Muscle of back (tissue), 3 donors: ENCODE measurements at regions not wholly inside any gene's neighbourhood (a gene's known extent, or its start where the extent isn't known, plus 50 kb on each side); places are given as distances from the start of the nearest gene placed in this dataset.

Experiments used
- DNase-seq, 3 donors: peaks; one replicate each; pipeline versions ENCODE4 v3.0.0 to v3.0.0-alpha.2; 2013

DNA sequence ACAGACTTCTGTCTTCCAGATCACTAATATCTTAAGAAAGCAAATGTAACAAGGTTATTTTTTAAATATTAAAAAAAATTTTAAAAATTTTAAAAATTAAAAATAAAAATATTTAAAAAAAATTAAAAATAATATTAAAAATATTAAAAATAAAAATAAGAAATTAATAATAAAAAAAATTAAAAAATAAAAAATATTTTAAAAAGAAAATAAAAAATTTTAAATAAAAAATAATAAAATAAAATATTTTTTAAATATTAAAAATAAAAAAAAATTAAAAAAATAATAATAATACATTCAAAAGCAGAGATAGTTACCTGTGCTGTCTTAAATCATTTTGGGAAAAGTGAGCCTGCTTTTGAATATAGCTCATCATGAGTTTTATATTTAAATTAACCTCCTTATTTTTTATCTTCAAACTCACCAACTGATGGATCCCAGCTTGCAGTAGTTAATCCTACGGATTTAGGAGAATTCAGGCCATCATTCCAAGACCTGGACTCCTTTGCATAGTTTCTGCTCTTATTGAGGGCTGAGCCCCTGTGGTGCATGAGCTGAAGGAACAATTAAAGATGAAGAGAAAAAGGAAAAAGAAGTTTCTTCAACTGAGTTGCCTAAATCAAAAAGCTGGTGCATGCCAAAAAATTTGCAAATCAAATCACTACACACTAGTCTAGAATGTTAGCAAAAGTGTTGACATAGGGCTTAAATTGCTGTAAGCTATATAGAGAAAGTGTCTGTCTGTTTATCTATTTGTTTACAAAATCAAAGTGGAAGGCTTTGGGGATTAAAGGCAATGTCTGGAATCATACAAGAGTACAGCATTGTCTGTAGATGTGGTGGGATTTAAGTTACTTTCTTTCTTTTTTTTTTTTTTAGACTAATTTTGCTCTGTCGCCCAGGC lies 50.5 kb upstream of the ZNF438 start:
- no peak for DNase-seq

- no peak for DNase-seq
Measured at GRCh38 chr10:31083765-31084184, 52.1 kb upstream of the ZNF438 start.

DNA sequence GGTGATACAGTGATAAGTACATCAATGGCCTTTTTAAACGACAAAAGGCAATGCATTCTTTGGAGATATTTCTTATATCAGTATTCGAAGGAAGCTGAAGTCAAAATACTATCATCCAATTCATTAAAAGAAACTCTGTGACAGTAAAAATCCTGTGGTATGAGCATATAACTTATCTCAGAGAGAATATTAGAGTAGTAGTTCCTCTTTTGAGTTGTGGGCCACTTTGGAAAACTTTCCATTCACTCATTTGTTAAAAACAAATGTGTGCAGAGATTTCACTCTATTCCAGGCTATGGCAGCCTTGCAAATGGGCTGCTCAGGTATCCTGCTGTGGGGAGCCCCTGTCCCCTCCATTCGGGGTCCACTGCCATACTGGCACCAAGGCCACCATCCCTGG lies 55.3 kb upstream of the ZNF438 start:
- DNase-seq: no peak

GRCh38 chr10:31087851-31088250 lies 56.2 kb upstream of the ZNF438 start:
- no peak for DNase-seq

- no peak for DNase-seq
Measured at GRCh38 chr10:31090894-31091607, 59.4 kb upstream of the ZNF438 start.

- peak in 1 of 3 donors; percentile 61 for DNase-seq
Measured at GRCh38 chr10:31095677-31096560, 64.3 kb upstream of the ZNF438 start.

DNA sequence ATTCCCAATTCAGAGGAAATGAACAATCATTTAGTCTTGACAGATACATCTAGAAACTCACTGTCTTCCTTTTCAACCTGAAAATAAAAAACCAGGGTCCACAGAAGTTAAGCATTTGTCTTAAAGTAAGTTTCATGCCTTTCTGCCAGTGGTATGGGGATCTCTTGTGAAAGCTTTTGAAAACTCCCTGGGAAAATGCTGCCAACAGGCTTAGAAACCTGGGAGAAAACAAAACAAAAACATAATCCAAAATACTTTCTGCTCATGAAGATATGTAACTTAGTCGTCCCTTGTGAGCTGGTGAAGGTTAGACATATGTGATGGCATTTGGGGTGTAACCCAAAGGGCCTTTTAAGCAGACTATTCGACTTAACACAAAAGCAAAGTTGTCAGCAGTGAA lies 66.4 kb upstream of the ZNF438 start:
- peak in 2 of 3 donors; percentile 61 to 77 for DNase-seq

DNA sequence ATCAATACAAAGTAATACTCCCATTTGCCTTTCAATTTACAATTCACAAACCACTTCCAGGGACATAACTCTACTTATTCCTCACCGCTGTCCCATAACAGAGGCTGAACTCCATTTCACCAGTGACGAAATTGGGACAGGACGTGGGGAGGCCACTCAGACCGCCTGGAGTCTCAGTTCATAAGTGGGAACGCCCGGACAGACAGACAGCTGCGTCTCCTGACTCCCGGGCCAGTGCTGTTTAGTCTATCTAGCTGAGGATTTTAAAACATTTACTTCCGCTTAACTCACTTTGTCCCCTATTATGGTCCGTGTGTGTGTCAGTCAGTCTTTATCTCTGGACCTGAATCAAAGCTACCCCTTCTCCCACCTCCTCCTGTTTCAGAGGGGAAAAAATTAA lies 67.4 kb upstream of the ZNF438 start:
- DNase-seq: peak in 1 of 3 donors; percentile 52

DNA sequence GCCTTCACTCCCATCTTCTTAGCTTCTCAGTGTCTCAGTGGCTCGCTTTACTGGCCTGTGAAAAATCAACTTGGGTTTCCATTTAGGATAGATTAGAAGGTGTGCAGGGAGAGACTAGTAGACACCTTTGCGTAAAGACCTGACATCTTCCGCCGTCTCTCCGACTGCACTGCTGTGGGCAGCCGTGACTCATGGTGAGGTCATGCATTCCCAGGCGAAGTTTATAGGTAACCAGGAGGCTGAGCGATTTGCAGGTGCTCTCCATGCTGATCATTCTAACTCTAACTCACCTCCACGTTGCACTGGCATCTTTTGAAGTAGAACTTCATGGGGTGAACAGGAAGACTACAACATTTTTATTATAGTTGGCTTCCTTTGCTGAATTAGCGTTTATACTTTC lies 68.0 kb upstream of the ZNF438 start:
- no peak for DNase-seq

DNA sequence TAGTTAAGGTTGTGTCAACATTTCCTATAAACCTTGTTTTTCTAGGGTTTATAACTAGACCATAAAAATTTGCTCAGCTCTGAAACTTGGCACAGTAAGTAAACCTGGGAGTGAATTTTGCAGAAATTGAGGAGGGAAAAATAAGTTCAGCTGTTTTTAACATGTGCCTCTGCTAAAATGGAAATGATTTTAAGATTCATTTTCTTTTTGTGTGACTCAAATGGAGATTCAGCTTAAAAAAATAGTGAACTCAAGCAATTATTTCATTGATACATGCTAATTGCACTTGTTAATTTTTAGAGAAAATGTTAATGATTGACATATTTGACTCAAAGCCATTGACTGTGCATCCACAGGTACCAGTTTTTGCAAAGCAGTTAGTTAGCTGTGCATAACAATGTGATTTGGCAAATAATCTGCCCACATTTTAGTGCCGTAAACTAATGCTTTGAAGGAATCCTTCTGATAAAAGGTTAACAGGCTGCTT lies 68.5 kb upstream of the ZNF438 start:
- DNase-seq: no peak

GRCh38 chr10:31100662-31101061 lies 69.0 kb upstream of the ZNF438 start:
- no peak for DNase-seq

GRCh38 chr10:31101123-31101522 lies 69.5 kb upstream of the ZNF438 start:
- peak in 1 of 3 donors; percentile 51 for DNase-seq

DNA sequence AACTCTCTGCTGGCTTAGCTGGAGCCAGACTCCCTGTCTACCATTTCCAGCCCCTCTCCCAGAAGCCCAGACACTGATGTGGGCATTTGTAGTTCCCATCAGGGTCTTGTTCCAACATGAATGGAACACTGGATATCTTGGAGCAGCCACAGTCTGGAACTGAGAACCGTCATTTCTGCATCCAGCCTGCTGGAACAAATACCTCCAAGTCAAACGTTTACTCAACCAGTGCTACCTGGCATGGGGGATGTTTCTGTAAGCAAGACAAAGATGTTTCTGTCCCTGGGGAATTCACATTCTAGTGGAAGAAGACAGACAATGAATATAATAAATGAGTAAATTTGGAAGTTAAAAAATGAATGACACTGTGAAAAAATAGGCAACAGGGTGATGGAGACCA lies 70.8 kb upstream of the ZNF438 start:
- no peak for DNase-seq

DNA sequence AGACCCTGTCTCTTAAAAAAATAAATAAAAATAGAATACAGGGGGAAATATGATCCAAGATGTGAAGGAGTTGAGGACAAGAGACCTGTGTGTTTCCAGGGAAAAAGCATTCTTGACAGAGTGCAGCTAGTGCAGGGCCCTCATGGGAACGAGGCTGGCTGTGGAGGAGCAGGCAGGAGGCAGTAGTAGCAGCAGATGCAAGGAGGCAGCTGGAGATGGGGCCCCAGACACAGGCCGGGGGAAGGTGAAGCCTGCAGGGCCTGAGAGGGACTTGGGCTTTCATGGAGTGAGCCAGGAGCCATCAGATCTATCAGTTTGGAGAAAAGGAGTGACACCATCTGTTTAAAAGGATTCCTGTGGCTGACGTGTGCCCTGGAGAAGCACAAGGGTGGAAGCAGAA lies 71.4 kb upstream of the ZNF438 start:
- DNase-seq: peak in 1 of 3 donors; percentile 71

DNA sequence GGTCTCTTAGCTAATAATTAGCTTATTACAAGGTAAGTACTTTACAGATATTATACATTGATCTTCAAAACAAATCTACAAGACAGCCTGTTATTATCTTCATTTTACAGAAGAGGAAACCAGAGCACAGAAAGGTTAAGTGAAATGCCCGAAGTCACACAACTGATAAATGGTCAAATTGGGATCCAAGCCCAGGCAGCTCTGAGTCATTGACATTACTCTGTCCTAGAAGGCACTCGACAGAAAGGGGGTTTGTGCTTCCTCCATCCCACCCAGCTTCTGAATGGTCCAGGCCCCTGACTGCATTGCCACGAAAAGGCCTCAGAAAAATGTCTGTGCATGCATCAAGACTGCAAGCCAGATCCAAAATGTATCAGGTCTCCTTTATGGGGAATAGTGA lies 81.3 kb upstream of the ZNF438 start:
- DNase-seq: no peak

DNA sequence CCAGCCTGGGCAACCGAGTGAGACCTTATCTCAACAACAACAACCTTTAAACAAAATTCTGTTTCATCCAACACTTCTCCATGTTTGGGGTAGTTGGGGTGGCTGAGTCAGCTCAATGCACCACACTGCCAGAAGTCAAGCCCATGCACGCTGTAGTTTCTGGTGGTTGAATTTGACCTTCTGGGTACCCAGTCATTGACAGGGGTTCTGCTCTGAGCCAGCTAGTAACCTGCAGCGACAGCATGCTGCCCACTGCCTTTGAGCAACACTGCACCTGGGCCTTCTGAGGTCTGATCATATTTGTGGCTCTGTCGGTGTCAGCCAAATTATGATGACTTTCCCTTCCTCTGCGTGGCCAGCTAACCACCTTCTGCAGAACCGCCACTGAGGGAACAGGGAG lies 84.6 kb upstream of the ZNF438 start:
- DNase-seq: no peak

DNA sequence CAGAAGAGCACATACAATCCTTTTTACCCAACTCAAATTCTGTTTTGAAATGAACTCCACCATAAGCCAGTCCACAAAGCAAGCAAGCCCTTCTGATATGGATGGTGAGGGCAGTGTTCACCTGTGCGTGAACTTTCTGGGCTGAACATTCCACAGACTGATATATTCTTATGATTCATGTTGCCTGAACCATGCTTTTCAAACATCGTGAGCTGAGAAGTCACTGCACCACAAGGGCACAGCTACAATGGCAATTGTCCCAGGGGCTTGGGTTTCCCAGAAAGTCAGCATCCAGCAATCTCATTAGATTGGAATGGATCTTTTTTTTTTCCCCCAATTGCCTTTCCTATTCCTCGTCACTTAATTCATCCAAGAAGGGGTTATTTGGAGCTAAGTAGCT lies 86.9 kb upstream of the ZNF438 start:
- no peak for DNase-seq

GRCh38 chr10:31120392-31120791 lies 88.7 kb upstream of the ZNF438 start:
- no peak for DNase-seq

- peak in 1 of 3 donors; percentile 82 for DNase-seq
Measured at GRCh38 chr10:31120961-31121685, 89.5 kb upstream of the ZNF438 start.

GRCh38 chr10:31121757-31122577 lies 90.3 kb upstream of the ZNF438 start:
- DNase-seq: no peak
